Neuronal stem cell (in vitro differentiated cells): ENCODE measurements at regions not wholly inside any gene's neighbourhood (a gene's known extent, or its start where the extent isn't known, plus 50 kb on each side); places are given as distances from the start of the nearest gene placed in this dataset.

ENCODE experiments used
- DNase-seq: peaks from one replicate; pipeline ENCODE4 v3.0.0-alpha.2; 2013; ENCODE audit warnings: low spot score
- H2AFZ ChIP-seq: one replicate; pipeline ENCODE4 v1.6.1; 2013; ENCODE audit warnings: mild to moderate bottlenecking, low read length, inconsistent platforms
- H2AK5ac ChIP-seq: 2 replicates; pipeline ENCODE4 v1.6.1; 2013; ENCODE audit warnings: low read depth, mild to moderate bottlenecking, inconsistent platforms, low read length, moderate library complexity, mixed read lengths
- H2BK120ac ChIP-seq: 2 replicates; pipeline ENCODE4 v1.6.1; 2013; ENCODE audit warnings: low read depth, mild to moderate bottlenecking, inconsistent platforms, low read length, moderate library complexity, mixed read lengths
- H2BK12ac ChIP-seq: one replicate; pipeline ENCODE4 v1.6.1; 2013; ENCODE audit warnings: low read length, inconsistent platforms
- H2BK15ac ChIP-seq: 2 replicates; pipeline ENCODE4 v1.6.1; 2013; ENCODE audit warnings: mild to moderate bottlenecking, low read length, inconsistent platforms, mixed read lengths
- H2BK5ac ChIP-seq: one replicate; pipeline ENCODE4 v1.6.1; 2013; ENCODE audit warnings: inconsistent platforms, mild to moderate bottlenecking, low read length, moderate library complexity
- H3K14ac ChIP-seq: one replicate; pipeline ENCODE4 v1.6.1; 2013; ENCODE audit warnings: low read length, inconsistent platforms
- H3K18ac ChIP-seq: 2 replicates; pipeline ENCODE4 v1.6.1; 2013; ENCODE audit warnings: low read length, inconsistent platforms
- H3K23ac ChIP-seq: 2 replicates; pipeline ENCODE4 v1.6.1; 2013; ENCODE audit warnings: low read depth, mild to moderate bottlenecking, mixed read lengths, low read length, inconsistent platforms; ENCODE audit not compliant: poor library complexity
- H3K27ac ChIP-seq: replicated peaks from 3 replicates; pipeline ENCODE4 v1.5.1; 2013; ENCODE audit warnings: low read length, inconsistent platforms
- H3K27me3 ChIP-seq, 3 experiments: 2 replicates each; pipeline ENCODE4 v1.6.1; 2013; ENCODE audit warnings: low read length in 3 of 3, mild to moderate bottlenecking in 2 of 3, inconsistent platforms in 1 of 3, low read depth in 1 of 3, mixed read lengths in 1 of 3, moderate library complexity in 1 of 3; ENCODE audit not compliant: control insufficient read depth in 3 of 3, insufficient read depth in 3 of 3
- H3K36me3 ChIP-seq, 2 donors: replicated peaks in 1 of 2; 2 replicates each; pipeline ENCODE4 v1.6.1; 2013; ENCODE audit warnings: low read length in 2 of 2; ENCODE audit not compliant: control insufficient read depth in 2 of 2, insufficient read depth in 2 of 2
- H3K4ac ChIP-seq: 2 replicates; pipeline ENCODE4 v1.6.1; 2013; ENCODE audit warnings: inconsistent platforms, mild to moderate bottlenecking, low read length, moderate library complexity
- H3K4me1 ChIP-seq, 2 donors: 1 replicate in 1 of 2; 2 replicates in 1 of 2; pipeline ENCODE4 v1.6.1; 2013; ENCODE audit warnings: low read length in 2 of 2, low read depth in 1 of 2; ENCODE audit not compliant: control insufficient read depth in 2 of 2, insufficient read depth in 1 of 2
- H3K4me2 ChIP-seq: one replicate; pipeline ENCODE4 v1.6.1; 2013; ENCODE audit warnings: mild to moderate bottlenecking, low read length, inconsistent platforms; ENCODE audit not compliant: insufficient read depth, poor library complexity, severe bottlenecking
- H3K4me3 ChIP-seq, 2 donors: 2 replicates each; pipeline ENCODE4 v1.5.1; 2013; ENCODE audit warnings: low read length in 2 of 2, mild to moderate bottlenecking in 2 of 2, inconsistent platforms in 1 of 2, moderate library complexity in 1 of 2
- H3K79me1 ChIP-seq: one replicate; pipeline ENCODE4 v1.6.1; 2013; ENCODE audit warnings: low read depth, mild to moderate bottlenecking, inconsistent platforms, low read length, moderate library complexity
- H3K9ac ChIP-seq: one replicate; pipeline ENCODE4 v1.6.1; 2013; ENCODE audit warnings: mild to moderate bottlenecking, low read depth, low read length, inconsistent platforms; ENCODE audit not compliant: poor library complexity
- H3K9me3 ChIP-seq, 2 donors: replicated peaks in 1 of 2; 2 replicates each; pipeline versions ENCODE3 to v1.6.1; 2013; ENCODE audit warnings: low read length in 2 of 2, mild to moderate bottlenecking in 2 of 2, inconsistent platforms in 1 of 2, low read depth in 1 of 2, mixed read lengths in 1 of 2, moderate library complexity in 1 of 2; ENCODE audit not compliant: control insufficient read depth in 2 of 2, insufficient read depth in 1 of 2
- H4K8ac ChIP-seq: one replicate; pipeline ENCODE4 v1.6.1; 2013; ENCODE audit warnings: low read depth, mild to moderate bottlenecking, inconsistent platforms, low read length, moderate library complexity
- H4K91ac ChIP-seq: one replicate; pipeline ENCODE4 v1.6.1; 2013; ENCODE audit warnings: low read length, low read depth, mild to moderate bottlenecking, inconsistent platforms; ENCODE audit not compliant: poor library complexity
- WGBS, 2 donors: extraction: QIAGEN DNeasy Blood & Tissue Kit; methylation state at CpG; one replicate each; pipeline ENCODE4 v1.1.7; 2013; ENCODE audit warnings: missing lambda C conversion rate in 2 of 2, mixed read lengths in 1 of 2; ENCODE audit not compliant: insufficient read length in 2 of 2, insufficient replicate concordance in 1 of 2; ENCODE audit errors: extremely low coverage in 2 of 2; 5-methylcytosine and 5-hydroxymethylcytosine counted together

GRCh38 chr15:25556136-25556535 lies 117.3 kb upstream of the UBE3A start:
- no peak overlapping the region for H2BK15ac ChIP-seq
- no peak overlapping the region for H4K91ac ChIP-seq
- no peak overlapping the region for H4K8ac ChIP-seq
- no peak overlapping the region for H2AFZ ChIP-seq
- peak overlapping the region; percentile 89 for H2AK5ac ChIP-seq
- H2BK120ac ChIP-seq: no peak overlapping the region
- H3K79me1 ChIP-seq: no peaks in the 10 kb centered on the region
- no peak overlapping the region for H3K9ac ChIP-seq
- H3K36me3 ChIP-seq: no peaks in the 10 kb centered on the region
- H2BK12ac ChIP-seq: no peak overlapping the region
- no peak overlapping the region for H2BK5ac ChIP-seq
- H3K9me3 ChIP-seq: no peaks in the 10 kb centered on the region
- H3K4me3 ChIP-seq: no peak overlapping the region
- H3K18ac ChIP-seq: no peak overlapping the region
- H3K4me1 ChIP-seq: peaks cover 0 to 1% of the 10 kb centered on the region in 2 donors
- no peaks in the 10 kb centered on the region for H3K27me3 ChIP-seq
- H3K4me2 ChIP-seq: no peak overlapping the region
- no peak for DNase-seq
- H3K23ac ChIP-seq: no peak overlapping the region
- no peak overlapping the region for H3K14ac ChIP-seq
- H3K4ac ChIP-seq: no peak overlapping the region
- no peak overlapping the region for H3K27ac ChIP-seq

- H3K27ac ChIP-seq: no peak overlapping the region
- H3K4me2 ChIP-seq: no peak overlapping the region
These were observed 115.8 kb upstream of the UBE3A start for GRCh38 chr15:25554640-25555039.

GRCh38 chr15:25548600-25548999 lies 109.8 kb upstream of the UBE3A start:
- Histone ChIP-seq H2AFZ (no peak overlapping the region), H2BK15ac (no peak overlapping the region), H3K27me3 (no peaks in the 10 kb centered on the region), H2BK5ac (no peak overlapping the region), H2BK120ac (no peak overlapping the region), H3K9me3 (no peaks in the 10 kb centered on the region), H3K18ac (peak overlapping the region; percentile 7), H3K4ac (no peak overlapping the region), H3K14ac (no peak overlapping the region), H2AK5ac (no peak overlapping the region), H3K79me1 (no peaks in the 10 kb centered on the region), H3K4me3 (no peak overlapping the region), H3K23ac (no peak overlapping the region), H3K36me3 (no peaks in the 10 kb centered on the region), H3K27ac (no peak overlapping the region), H4K8ac (no peak overlapping the region), H3K4me2 (no peak overlapping the region), H3K9ac (no peak overlapping the region), H4K91ac (no peak overlapping the region), H3K4me1 (peaks cover 0 to 2% of the 10 kb centered on the region in 2 donors), H2BK12ac (no peak overlapping the region)
- WGBS, 2 donors: no CpG with 5 or more reads among the region's 3 CpGs
- no peak for DNase-seq

More at GRCh38 chr15:25554640-25555039, 115.8 kb upstream of the UBE3A start:
- Histone ChIP-seq H4K8ac (no peak overlapping the region), H2BK12ac (no peak overlapping the region), H3K4me3 (no peak overlapping the region), H2BK15ac (no peak overlapping the region), H3K9ac (no peak overlapping the region), H2BK5ac (no peak overlapping the region), H2AK5ac (no peak overlapping the region), H3K27me3 (no peaks in the 10 kb centered on the region), H3K4ac (no peak overlapping the region), H2AFZ (no peak overlapping the region), H3K4me1 (peaks cover 0 to 1% of the 10 kb centered on the region in 2 donors), H3K36me3 (no peaks in the 10 kb centered on the region), H3K14ac (no peak overlapping the region), H3K23ac (no peak overlapping the region), H3K9me3 (no peaks in the 10 kb centered on the region), H4K91ac (no peak overlapping the region), H3K79me1 (no peaks in the 10 kb centered on the region), H2BK120ac (no peak overlapping the region), H3K18ac (no peak overlapping the region)
- no peak for DNase-seq
- WGBS, 2 donors: no CpG with 5 or more reads among the region's 10 CpGs

DNA sequence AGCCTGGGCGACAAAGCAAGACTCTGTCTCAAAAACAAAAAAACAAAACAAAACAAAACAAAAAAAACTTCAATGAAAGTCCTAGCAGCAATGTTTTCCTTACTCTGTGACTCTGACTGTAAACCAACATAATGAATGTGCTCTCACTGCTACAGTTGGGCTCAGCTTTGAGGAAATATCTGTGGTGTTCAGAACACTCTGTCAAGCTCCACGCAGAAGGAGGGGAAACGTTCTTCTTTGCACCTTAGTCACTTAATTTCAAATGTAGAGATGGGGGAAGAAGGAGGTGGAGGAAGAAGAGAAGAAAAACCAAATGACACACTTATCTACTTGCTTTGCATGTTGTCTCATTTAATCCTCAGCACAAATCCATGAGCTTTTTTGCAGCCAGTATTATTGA lies 107.1 kb upstream of the UBE3A start:
- no CpG with 5 or more reads among the region's 3 CpGs for WGBS, 2 donors
- no peak overlapping the region for H2AK5ac ChIP-seq
- H2BK120ac ChIP-seq: no peak overlapping the region
- peaks cover 0 to 8% of the 10 kb centered on the region in 2 donors for H3K4me1 ChIP-seq
- no peak overlapping the region for H3K27ac ChIP-seq
- no peak overlapping the region for H4K91ac ChIP-seq
- no peaks in the 10 kb centered on the region for H3K79me1 ChIP-seq
- H2AFZ ChIP-seq: no peak overlapping the region
- H2BK12ac ChIP-seq: no peak overlapping the region
- no peak overlapping the region for H3K18ac ChIP-seq
- H3K27me3 ChIP-seq: no peaks in the 10 kb centered on the region
- no peak overlapping the region for H3K14ac ChIP-seq
- no peak overlapping the region for H3K23ac ChIP-seq
- no peak overlapping the region for H2BK5ac ChIP-seq
- no peaks in the 10 kb centered on the region for H3K36me3 ChIP-seq
- no peak overlapping the region for H2BK15ac ChIP-seq
- H3K9ac ChIP-seq: no peak overlapping the region
- H3K9me3 ChIP-seq: no peaks in the 10 kb centered on the region
- no peak for DNase-seq
- H3K4me2 ChIP-seq: no peak overlapping the region
- H4K8ac ChIP-seq: no peak overlapping the region
- no peak overlapping the region for H3K4ac ChIP-seq
- H3K4me3 ChIP-seq: no peak overlapping the region
